ENCODE measurements at regions not wholly inside any gene's neighbourhood (a gene's known extent, or its start where the extent isn't known, plus 50 kb on each side); places are given as distances from the start of the nearest gene placed in this dataset.

- H3K9me2 ChIP-seq (replicated peaks; ENCODE audit: control insufficient read depth, low read length) = no peaks in the 10 kb centered on the region
- TF ChIP-seq CTCF (IDR thresholded peaks at IDR 0.05; ENCODE audit: low read depth, low read length, poor library complexity, severe bottlenecking) = no peak
- TF ChIP-seq EZH2phosphoT487 (IDR thresholded peaks at IDR 0.05; ENCODE audit: borderline replicate concordance, low read length) = no peak
- H3K27ac ChIP-seq (ENCODE audit: low read depth, low read length) = no peak overlapping the region
- no peaks in the 10 kb centered on the region for H3F3A ChIP-seq (ENCODE audit: control insufficient read depth, insufficient read depth)
- no peak overlapping the region for H3K4me2 ChIP-seq (ENCODE audit: low read length)
- H4K20me1 ChIP-seq (ENCODE audit: control insufficient read depth, insufficient read depth, low read depth, low read length) = no peaks in the 10 kb centered on the region
- H3K27me3 ChIP-seq (ENCODE audit: control insufficient read depth, low read length) = no peaks in the 10 kb centered on the region
- H3K79me2 ChIP-seq (ENCODE audit: control insufficient read depth, low read length) = no peaks in the 10 kb centered on the region
- no peaks in the 10 kb centered on the region for H3K9me3 ChIP-seq (ENCODE audit: control insufficient read depth, insufficient read depth, low read length)
- H3K36me3 ChIP-seq (ENCODE audit: control insufficient read depth, low read length) = no peaks in the 10 kb centered on the region
- no peak overlapping the region for H3K4me3 ChIP-seq (ENCODE audit: low read length)
- no peaks in the 10 kb centered on the region for H3K4me1 ChIP-seq (ENCODE audit: control insufficient read depth, low read length)
Measured at GRCh38 chr11:96969251-96969650, 579.4 kb downstream of the JRKL start.

GRCh38 chr11:96978751-96979150 is 588.9 kb downstream of the JRKL start:
- no peak overlapping the region for H3K27ac ChIP-seq (ENCODE audit: low read depth, low read length)
- no peaks in the 10 kb centered on the region for H3K9me2 ChIP-seq (replicated peaks; ENCODE audit: control insufficient read depth, low read length)
- no peaks in the 10 kb centered on the region for H3K36me3 ChIP-seq (ENCODE audit: control insufficient read depth, low read length)
- H4K20me1 ChIP-seq (ENCODE audit: control insufficient read depth, insufficient read depth, low read depth, low read length) = no peaks in the 10 kb centered on the region
- no peak overlapping the region for H3K4me3 ChIP-seq (ENCODE audit: low read length)
- TF ChIP-seq EZH2phosphoT487 (IDR thresholded peaks at IDR 0.05; ENCODE audit: borderline replicate concordance, low read length) (no peak), CTCF (IDR thresholded peaks at IDR 0.05; ENCODE audit: low read depth, low read length, poor library complexity, severe bottlenecking) (no peak)
- H3K79me2 ChIP-seq (ENCODE audit: control insufficient read depth, low read length) = no peaks in the 10 kb centered on the region
- no peaks in the 10 kb centered on the region for H3F3A ChIP-seq (ENCODE audit: control insufficient read depth, insufficient read depth)
- no peaks in the 10 kb centered on the region for H3K9me3 ChIP-seq (ENCODE audit: control insufficient read depth, insufficient read depth, low read length)
- no peak overlapping the region for H3K4me2 ChIP-seq (ENCODE audit: low read length)
- H3K4me1 ChIP-seq (ENCODE audit: control insufficient read depth, low read length) = no peaks in the 10 kb centered on the region
- H3K27me3 ChIP-seq (ENCODE audit: control insufficient read depth, low read length) = no peaks in the 10 kb centered on the region

- Histone ChIP-seq H3K4me1 (ENCODE audit: control insufficient read depth, low read length) (no peaks in the 10 kb centered on the region), H3K27ac (ENCODE audit: low read depth, low read length) (no peak overlapping the region), H3K27me3 (ENCODE audit: control insufficient read depth, low read length) (no peaks in the 10 kb centered on the region), H3K79me2 (ENCODE audit: control insufficient read depth, low read length) (no peaks in the 10 kb centered on the region), H3K36me3 (ENCODE audit: control insufficient read depth, low read length) (no peaks in the 10 kb centered on the region), H3K9me2 (replicated peaks; ENCODE audit: control insufficient read depth, low read length) (no peaks in the 10 kb centered on the region), H3K4me3 (ENCODE audit: low read length) (no peak overlapping the region), H3K9me3 (ENCODE audit: control insufficient read depth, insufficient read depth, low read length) (no peaks in the 10 kb centered on the region), H3K4me2 (ENCODE audit: low read length) (no peak overlapping the region), H3F3A (ENCODE audit: control insufficient read depth, insufficient read depth) (no peaks in the 10 kb centered on the region), H4K20me1 (ENCODE audit: control insufficient read depth, insufficient read depth, low read depth, low read length) (no peaks in the 10 kb centered on the region)
- TF ChIP-seq EZH2phosphoT487 (IDR thresholded peaks at IDR 0.05; ENCODE audit: borderline replicate concordance, low read length) (no peak), CTCF (IDR thresholded peaks at IDR 0.05; ENCODE audit: low read depth, low read length, poor library complexity, severe bottlenecking) (no peak)
Measured at GRCh38 chr11:96986516-96986915, 596.7 kb downstream of the JRKL start.

- Histone ChIP-seq H3K4me1 (ENCODE audit: control insufficient read depth, low read length) (no peaks in the 10 kb centered on the region), H4K20me1 (ENCODE audit: control insufficient read depth, insufficient read depth, low read depth, low read length) (no peaks in the 10 kb centered on the region), H3K36me3 (ENCODE audit: control insufficient read depth, low read length) (no peaks in the 10 kb centered on the region), H3K79me2 (ENCODE audit: control insufficient read depth, low read length) (no peaks in the 10 kb centered on the region), H3K4me2 (ENCODE audit: low read length) (no peak overlapping the region), H3K27ac (ENCODE audit: low read depth, low read length) (no peak overlapping the region), H3F3A (ENCODE audit: control insufficient read depth, insufficient read depth) (no peaks in the 10 kb centered on the region), H3K9me3 (ENCODE audit: control insufficient read depth, insufficient read depth, low read length) (no peaks in the 10 kb centered on the region), H3K4me3 (ENCODE audit: low read length) (no peak overlapping the region), H3K9me2 (replicated peaks; ENCODE audit: control insufficient read depth, low read length) (no peaks in the 10 kb centered on the region), H3K27me3 (ENCODE audit: control insufficient read depth, low read length) (no peaks in the 10 kb centered on the region)
- no peak for TF ChIP-seq CTCF (IDR thresholded peaks at IDR 0.05; ENCODE audit: low read depth, low read length, poor library complexity, severe bottlenecking)
- TF ChIP-seq EZH2phosphoT487 (IDR thresholded peaks at IDR 0.05; ENCODE audit: borderline replicate concordance, low read length) = no peak
Measured at GRCh38 chr11:96990914-96991313, 601.1 kb downstream of the JRKL start.
